Retinal pigment epithelial cell (primary cell): ENCODE measurements at regions not wholly inside any gene's neighbourhood (a gene's known extent, or its start where the extent isn't known, plus 50 kb on each side); places are given as distances from the start of the nearest gene placed in this dataset.

Experiments used
- DNase-seq: peaks from one replicate; pipeline ENCODE4 v3.0.0-alpha.2; 2010; ENCODE audit warnings: low read depth
- H3K4me3 ChIP-seq: 2 replicates; pipeline ENCODE4 v1.5.1; 2011; ENCODE audit warnings: mild to moderate bottlenecking, low read length, control low read depth, moderate library complexity
- TF ChIP-seq, protein P1 (sequence below): conservative IDR thresholded peaks from 2 replicates; pipeline ENCODE4 v1.5.1; 2011; ENCODE audit warnings: low read depth, low read length, control low read depth, inconsistent platforms

DNA sequence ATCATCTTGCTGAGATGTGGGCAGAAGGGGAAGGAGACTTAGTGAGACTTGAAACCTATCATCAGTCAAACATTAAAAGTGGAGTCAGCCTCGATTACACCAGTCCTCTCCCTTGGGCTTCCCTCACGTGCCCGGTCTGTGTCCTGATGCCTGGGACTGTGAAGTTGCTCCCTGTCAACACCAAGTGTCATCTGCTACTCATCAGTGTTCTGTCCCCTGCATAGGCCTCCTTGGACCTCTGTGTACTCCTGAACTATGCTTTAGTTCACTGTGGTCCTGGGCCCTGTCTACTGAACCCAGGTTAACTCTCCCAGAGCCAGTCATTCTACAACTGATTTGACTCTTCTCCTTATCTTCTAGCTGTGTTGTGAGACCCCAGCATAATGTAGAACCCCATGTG, 506.3 kb downstream of the TYW1 start:
- H3K4me3 ChIP-seq = no peak overlapping the region
- TF ChIP-seq, protein P1, sequence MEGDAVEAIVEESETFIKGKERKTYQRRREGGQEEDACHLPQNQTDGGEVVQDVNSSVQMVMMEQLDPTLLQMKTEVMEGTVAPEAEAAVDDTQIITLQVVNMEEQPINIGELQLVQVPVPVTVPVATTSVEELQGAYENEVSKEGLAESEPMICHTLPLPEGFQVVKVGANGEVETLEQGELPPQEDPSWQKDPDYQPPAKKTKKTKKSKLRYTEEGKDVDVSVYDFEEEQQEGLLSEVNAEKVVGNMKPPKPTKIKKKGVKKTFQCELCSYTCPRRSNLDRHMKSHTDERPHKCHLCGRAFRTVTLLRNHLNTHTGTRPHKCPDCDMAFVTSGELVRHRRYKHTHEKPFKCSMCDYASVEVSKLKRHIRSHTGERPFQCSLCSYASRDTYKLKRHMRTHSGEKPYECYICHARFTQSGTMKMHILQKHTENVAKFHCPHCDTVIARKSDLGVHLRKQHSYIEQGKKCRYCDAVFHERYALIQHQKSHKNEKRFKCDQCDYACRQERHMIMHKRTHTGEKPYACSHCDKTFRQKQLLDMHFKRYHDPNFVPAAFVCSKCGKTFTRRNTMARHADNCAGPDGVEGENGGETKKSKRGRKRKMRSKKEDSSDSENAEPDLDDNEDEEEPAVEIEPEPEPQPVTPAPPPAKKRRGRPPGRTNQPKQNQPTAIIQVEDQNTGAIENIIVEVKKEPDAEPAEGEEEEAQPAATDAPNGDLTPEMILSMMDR = no peak
- no peak for DNase-seq

DNA sequence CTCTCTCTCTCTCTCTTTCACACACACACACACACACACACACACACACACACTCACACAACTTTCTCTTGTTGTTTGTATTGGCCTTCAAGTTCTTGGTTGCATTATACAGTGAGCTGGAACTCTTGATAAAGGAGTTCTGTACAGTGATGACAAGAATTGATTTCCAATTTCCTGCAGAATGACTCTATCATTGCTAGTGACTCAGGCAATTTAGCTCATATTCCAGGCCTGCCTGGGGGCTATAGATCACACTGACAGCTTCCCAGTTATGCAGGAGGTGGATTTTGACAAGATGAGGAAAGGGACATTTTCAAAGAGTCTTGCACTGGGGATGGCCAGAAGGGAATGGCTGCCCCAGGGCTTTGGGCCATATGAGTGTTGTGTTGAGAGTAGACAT, 508.8 kb downstream of the TYW1 start:
- TF ChIP-seq, protein P1 = no peak
- no peak overlapping the region for H3K4me3 ChIP-seq
- no peak for DNase-seq

DNA sequence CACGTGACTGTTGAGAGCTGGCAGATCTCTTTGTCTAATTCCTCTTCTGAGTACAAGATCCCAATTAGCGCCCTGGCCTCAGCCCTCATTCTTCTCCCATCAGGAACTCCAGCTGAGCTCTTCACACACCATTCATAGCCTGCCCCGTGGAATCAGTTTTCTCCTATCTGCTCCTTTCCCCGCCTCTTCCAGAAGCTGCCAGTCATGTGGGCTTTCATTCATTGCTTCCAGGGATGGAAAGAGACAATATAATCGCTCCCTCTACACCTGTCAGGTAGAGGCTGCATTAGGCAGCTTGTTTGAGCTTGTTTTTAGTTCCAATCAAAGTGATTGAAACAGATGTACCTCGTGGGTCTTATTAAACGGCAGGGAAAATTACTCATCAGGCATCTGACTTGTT, 515.8 kb downstream of the TYW1 start:
- no peak for DNase-seq

DNA sequence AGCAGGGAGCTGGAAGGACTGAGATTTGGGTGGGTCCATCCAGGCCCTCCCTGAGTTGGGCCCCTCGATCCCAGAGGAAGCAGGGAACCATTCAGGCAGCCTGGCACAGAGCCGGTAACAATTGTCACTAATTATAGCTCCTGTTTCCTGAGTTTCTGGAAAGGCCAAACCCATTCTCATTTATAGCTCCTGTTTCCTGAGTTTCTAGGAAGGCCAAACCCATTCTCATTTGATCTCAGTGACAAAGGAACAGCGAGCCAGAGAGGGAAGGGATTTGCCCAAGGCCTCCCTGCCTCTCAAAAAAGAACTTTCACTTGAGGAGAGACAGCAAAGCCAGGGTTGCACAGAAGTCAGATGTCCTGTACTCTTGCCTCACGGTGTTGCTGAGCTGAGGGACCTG, 521.9 kb downstream of the TYW1 start:
- H3K4me3 ChIP-seq = no peak overlapping the region
- TF ChIP-seq, protein P1 = no peak
- no peak for DNase-seq

More for the DNA sequence above, 515.8 kb downstream of the TYW1 start:
- no peak overlapping the region for H3K4me3 ChIP-seq
- TF ChIP-seq, protein P1 = no peak

DNA sequence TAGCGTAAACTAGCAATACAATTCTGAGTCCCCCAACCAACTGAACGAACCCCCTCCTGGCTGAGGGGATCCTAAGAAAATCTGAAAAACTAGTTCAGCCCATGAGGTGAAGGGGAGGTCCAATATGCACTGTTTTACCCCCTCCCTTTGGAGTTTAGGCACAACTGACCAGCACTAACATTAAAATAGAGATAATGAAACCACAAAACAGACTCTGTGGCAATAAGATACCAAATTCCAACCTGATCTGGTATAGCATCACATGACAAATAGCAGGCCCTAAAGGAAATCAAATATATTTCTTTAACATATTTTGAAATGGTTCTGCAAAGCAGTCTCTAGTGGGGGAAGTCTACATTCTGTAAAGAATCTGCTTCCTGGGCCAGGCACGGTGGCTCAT, 522.5 kb downstream of the TYW1 start:
- TF ChIP-seq, protein P1 = no peak
- H3K4me3 ChIP-seq = no peak overlapping the region
- no peak for DNase-seq

DNA sequence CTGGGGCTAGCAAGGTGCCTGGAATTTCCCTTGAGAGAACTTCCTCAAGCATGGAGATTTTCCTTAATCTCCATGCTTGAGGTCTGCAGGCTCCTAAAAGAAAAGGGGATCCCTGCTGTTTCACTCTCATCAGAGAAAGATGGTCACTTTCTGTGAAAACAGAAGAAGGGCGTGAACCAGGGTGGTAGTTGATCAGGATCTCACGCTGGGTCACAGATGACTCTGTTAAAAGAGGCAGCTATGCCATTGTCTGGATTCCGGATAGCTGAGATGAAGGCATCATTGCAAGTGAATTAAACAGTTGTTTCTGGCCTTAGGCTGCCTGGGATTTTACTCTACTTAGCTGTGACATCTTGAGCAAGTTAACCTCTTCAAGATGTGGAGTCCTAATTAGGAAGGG, 525.9 kb downstream of the TYW1 start:
- no peak for DNase-seq
- TF ChIP-seq, protein P1 = no peak
- no peak overlapping the region for H3K4me3 ChIP-seq

DNA sequence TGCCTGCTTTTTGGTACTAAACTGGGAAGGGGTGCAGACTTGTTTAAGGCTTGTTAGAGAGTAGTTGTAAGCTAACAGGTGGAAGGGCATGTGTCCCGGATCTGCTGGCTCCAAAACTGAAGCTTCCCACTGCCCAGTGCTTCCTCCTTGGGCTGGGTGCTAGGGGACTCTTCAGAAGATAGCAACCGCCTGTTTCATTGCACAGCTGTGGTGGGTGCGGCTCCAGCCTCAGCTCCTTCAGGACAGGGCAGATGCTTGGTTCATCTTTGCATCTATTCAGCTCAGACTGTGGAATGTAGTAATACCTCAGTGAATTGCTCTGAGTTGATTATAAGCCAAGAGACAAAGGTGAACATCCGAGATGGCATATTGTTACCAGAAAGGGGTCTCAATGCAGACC, 527.1 kb downstream of the TYW1 start:
- TF ChIP-seq, protein P1 = no peak
- no peak for DNase-seq
- H3K4me3 ChIP-seq = no peak overlapping the region
